ENCODE measurements at regions not wholly inside any gene's neighbourhood (a gene's known extent, or its start where the extent isn't known, plus 50 kb on each side); places are given as distances from the start of the nearest gene placed in this dataset.
"Not testable (repeated sequence)": the region's sequence is repeated elsewhere in the genome, so short reads cannot be mapped to it uniquely, and the experiment has no call there.

DNA sequence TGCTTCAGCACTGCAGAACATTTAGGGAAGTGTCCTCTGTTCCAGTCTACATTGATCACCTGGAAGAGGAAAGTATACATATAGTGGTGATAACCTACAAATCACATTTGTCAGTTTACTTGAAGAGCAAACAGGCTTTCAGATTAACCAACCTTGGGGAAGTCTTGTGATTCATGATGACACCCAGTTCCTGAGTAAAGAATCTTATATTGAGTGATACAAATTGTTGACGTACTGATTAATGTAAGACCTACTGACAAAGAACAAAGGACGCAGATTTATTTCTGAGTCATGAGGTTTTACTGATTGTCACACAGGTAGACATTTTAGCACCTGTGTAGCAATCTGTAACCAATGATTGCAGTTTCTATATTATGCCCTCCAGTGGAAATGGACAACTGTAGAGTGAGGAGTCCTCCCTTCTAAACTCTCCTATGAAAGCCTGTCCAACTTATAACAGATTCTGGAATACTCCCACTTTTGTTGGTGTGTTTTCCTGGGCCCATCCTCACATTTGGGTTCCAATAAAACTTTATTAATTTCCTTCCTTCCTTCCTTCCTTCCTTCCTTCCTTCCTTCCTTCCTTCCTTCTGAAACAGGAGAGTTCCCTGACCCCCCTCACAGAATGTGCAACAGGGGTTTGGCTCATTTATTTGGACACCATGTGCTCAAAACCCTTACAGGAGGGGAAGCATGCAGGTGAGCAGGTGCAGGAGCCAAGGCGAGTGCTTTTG is 113.5 kb downstream of the SLC35B3 start:
- TF ChIP-seq, protein P1, sequence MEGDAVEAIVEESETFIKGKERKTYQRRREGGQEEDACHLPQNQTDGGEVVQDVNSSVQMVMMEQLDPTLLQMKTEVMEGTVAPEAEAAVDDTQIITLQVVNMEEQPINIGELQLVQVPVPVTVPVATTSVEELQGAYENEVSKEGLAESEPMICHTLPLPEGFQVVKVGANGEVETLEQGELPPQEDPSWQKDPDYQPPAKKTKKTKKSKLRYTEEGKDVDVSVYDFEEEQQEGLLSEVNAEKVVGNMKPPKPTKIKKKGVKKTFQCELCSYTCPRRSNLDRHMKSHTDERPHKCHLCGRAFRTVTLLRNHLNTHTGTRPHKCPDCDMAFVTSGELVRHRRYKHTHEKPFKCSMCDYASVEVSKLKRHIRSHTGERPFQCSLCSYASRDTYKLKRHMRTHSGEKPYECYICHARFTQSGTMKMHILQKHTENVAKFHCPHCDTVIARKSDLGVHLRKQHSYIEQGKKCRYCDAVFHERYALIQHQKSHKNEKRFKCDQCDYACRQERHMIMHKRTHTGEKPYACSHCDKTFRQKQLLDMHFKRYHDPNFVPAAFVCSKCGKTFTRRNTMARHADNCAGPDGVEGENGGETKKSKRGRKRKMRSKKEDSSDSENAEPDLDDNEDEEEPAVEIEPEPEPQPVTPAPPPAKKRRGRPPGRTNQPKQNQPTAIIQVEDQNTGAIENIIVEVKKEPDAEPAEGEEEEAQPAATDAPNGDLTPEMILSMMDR (IDR thresholded peaks at IDR 0.05; ENCODE audit: low read length, missing control alignments), result no peak
- H3K4me3 ChIP-seq (replicated peaks; ENCODE audit: low read depth, low read length), result no peak overlapping the region
- DNase-seq (ENCODE audit: low read depth), result no peak

DNA sequence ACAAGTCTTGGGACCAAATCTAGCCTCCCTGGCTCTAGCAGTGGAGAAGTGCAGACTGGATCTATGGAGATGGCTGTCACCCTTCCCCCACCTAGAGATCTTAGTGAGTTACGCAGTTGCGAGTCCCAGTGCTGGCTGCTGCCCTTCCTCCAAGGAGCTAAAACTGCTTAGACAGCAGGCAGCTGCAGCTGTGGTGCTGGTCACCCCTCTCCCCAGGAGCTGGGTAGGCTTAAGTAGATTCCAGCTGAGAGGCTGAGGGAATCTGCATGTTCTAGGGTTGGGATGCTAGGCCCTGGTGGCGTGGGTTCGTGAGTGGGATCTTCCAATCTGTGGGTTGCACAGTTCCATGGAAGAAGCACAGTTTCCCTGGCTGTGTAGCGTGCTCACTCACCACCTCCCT is 120.2 kb downstream of the SLC35B3 start:
- H3K4me3 ChIP-seq (replicated peaks; ENCODE audit: low read depth, low read length), result no peak overlapping the region
- no peak for DNase-seq (ENCODE audit: low read depth)
- TF ChIP-seq, protein P1 (IDR thresholded peaks at IDR 0.05; ENCODE audit: low read length, missing control alignments), result no peak

DNA sequence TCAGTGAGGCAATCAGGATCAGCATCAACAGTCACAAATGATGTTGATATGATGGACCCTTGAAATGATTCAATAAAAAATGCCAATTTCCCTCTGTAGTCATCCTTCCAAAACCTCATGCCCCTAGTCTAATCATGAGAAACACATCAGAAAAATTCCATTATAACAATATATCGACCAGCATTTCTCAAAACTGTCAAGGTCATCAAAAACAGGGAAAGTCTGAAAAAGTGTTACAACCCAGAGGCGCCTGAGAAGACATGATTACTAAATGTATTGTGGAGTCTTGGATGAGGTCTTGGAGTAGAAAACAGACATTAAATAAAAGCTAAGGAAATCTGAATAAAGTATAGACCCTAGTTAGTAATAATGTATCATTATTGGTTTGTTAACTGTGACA is 133.8 kb downstream of the SLC35B3 start:
- TF ChIP-seq, protein P1 (IDR thresholded peaks at IDR 0.05; ENCODE audit: low read length, missing control alignments), result no peak

DNA sequence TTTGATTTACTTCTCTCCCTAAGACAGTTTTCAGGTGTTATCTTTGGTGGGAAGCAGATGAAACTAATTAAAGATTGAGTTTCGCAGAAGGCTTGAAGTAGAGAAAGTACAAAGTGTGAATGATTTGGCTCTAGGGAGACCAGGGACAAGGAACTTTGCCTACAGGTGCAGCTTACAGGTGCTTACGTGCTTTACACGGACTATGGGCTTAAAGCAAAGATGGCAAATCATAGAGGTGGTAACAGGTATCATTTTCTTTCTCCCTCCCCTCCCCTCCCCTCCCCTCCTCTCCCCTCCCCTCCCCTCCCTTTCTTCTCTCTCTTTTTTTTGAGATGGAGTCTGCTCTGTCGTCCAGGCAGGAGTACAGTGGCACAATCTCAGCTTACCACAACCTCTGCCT is 136.3 kb downstream of the SLC35B3 start:
- no peak for DNase-seq (ENCODE audit: low read depth)
- TF ChIP-seq, protein P1 (IDR thresholded peaks at IDR 0.05; ENCODE audit: low read length, missing control alignments), result no peak
- H3K4me3 ChIP-seq (replicated peaks; ENCODE audit: low read depth, low read length), result no peak overlapping the region

More for the DNA sequence above, 133.8 kb downstream of the SLC35B3 start:
- no peak for DNase-seq (ENCODE audit: low read depth)
- H3K4me3 ChIP-seq (replicated peaks; ENCODE audit: low read depth, low read length), result no peak overlapping the region

DNA sequence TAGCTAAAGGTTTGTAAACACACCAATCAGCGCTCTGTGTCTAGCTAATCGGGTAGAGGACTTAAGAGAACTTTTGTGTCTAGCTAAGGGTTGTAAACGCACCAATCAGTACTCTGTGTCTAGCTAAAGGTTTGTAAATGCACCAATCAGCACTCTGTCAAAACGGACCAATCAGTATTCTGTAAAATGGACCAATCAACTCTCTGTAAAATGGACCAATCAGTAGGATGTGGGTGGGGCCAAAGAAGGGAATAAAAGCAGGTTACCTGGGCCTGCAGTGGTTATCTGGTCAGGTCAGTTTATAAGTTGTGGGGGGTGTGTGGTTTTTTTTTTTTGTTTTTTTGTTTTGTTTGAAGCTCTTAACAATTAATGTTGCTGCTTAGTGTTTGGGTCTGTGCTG is 152.4 kb downstream of the SLC35B3 start:
- DNase-seq (ENCODE audit: low read depth); H3K4me3 ChIP-seq (replicated peaks; ENCODE audit: low read depth, low read length): not testable (repeated sequence)

DNA sequence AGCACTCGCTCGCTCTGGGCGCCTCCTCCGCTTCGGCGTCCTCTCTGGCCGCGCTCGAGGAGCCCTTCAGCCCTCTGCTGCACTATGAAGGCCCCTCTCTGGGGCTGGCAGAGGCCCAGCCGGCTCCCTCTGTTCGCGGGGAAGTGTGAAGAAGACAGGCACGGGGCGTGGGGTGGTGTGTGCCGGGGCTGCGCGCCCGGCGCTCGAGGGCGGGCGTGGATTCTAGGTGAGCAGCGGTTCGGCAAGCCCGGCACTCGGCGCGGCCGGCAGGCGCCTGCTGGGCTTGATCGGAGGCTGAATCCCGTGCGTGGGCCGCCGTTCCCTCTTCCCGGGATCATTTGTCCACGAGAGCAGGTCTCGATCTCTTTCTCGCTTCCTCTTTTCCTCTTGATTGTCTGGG is 153.0 kb downstream of the SLC35B3 start:
- H3K4me3 ChIP-seq (replicated peaks; ENCODE audit: low read depth, low read length), result no peak overlapping the region
- TF ChIP-seq, protein P1 (IDR thresholded peaks at IDR 0.05; ENCODE audit: low read length, missing control alignments), result no peak
- DNase-seq (ENCODE audit: low read depth), result no peak

DNA sequence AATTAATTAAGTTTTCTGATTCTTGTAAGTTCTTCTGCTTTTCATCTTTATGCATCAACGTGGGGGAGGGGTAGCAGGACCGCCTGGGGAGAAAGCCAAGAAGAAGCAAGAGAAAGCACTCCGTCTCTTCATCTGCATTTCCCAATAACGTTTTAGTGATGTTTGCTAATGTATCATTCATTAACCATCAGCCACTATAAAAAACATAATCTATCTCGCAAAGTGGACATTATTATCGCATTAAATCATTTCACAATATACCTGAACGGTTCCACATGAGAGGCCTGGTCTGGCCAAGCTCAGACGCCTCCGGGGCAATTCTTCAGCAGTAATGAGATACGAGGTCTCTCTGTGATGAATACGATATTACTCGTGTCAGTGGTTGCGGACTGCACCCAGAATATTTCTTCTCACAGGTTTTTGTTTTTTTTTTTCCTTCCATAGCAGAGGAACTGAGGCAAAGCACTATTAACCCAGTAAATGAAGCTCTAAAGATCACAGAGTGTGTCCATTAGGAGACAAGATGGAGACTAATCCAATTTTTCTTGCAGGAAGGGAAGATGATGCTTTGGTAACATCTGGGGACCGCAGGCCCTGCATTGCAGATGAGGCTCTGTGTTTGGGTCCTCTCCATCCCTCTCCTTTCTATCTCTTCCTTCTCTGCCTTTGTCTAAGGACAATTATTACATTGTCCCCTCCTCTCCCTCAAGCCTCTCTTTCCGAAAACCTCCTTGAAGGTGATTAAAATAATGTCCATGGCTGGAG is 156.1 kb downstream of the SLC35B3 start:
- no peak for DNase-seq (ENCODE audit: low read depth)
- no peak overlapping the region for H3K4me3 ChIP-seq (replicated peaks; ENCODE audit: low read depth, low read length)
- TF ChIP-seq, protein P1 (IDR thresholded peaks at IDR 0.05; ENCODE audit: low read length, missing control alignments), result no peak

Data from fibroblast of pulmonary artery (primary cell).